Keratinocyte (primary cell): ENCODE measurements at regions not wholly inside any gene's neighbourhood (a gene's known extent, or its start where the extent isn't known, plus 50 kb on each side); places are given as distances from the start of the nearest gene placed in this dataset.

Experiments
- EZH2 ChIP-seq: IDR thresholded peaks from one replicate; pipeline ENCODE4 v1.6.1; 2012; ENCODE audit warnings: inconsistent platforms, mild to moderate bottlenecking, low read length, moderate library complexity
- TF ChIP-seq, protein P1 (sequence below), 3 experiments: IDR thresholded peaks in 1 of 3; conservative IDR thresholded peaks in 1 of 3; optimal IDR thresholded peaks in 1 of 3; 2 replicates in 2 of 3; 3 replicates in 1 of 3; pipeline versions ENCODE3 to v1.5.1; 2011; ENCODE audit warnings: low read length in 3 of 3, mild to moderate bottlenecking in 3 of 3, moderate library complexity in 2 of 3, control low read depth in 1 of 3, inconsistent platforms in 1 of 3; ENCODE audit not compliant: insufficient read depth in 2 of 3; ENCODE audit errors: extremely low read depth in 1 of 3

DNA sequence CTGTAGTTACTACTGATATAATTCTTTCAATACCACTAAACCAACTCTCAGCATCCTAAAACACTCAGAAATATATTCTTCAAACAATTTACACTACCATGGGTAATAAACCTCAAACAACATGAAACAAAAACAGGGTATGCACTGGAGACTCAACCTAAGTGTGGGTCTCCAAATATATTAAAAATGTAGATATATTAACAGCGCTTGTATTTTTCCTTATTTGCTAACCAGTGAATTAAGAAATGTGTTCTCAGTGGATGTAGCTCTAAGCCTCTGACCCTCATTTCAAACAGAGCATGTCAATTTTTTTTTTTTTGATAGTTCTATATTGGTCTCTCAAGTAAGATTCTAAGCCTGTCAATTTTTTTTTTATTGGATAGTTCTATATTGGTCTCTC, 778.5 kb upstream of the CDH10 start:
- TF ChIP-seq, protein P1, sequence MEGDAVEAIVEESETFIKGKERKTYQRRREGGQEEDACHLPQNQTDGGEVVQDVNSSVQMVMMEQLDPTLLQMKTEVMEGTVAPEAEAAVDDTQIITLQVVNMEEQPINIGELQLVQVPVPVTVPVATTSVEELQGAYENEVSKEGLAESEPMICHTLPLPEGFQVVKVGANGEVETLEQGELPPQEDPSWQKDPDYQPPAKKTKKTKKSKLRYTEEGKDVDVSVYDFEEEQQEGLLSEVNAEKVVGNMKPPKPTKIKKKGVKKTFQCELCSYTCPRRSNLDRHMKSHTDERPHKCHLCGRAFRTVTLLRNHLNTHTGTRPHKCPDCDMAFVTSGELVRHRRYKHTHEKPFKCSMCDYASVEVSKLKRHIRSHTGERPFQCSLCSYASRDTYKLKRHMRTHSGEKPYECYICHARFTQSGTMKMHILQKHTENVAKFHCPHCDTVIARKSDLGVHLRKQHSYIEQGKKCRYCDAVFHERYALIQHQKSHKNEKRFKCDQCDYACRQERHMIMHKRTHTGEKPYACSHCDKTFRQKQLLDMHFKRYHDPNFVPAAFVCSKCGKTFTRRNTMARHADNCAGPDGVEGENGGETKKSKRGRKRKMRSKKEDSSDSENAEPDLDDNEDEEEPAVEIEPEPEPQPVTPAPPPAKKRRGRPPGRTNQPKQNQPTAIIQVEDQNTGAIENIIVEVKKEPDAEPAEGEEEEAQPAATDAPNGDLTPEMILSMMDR (optimal IDR thresholded peaks at IDR 0.05 in 1 of 3, IDR thresholded peaks at IDR 0.05 in 1 of 3, conservative IDR thresholded peaks at IDR 0.05 in 1 of 3; ENCODE audit: extremely low read depth in 1 of 3, insufficient read depth in 2 of 3, low read length in 3 of 3): no peak
- no peak for TF ChIP-seq EZH2
